Lung (tissue), 11 donors: ENCODE measurements at regions not wholly inside any gene's neighbourhood (a gene's known extent, or its start where the extent isn't known, plus 50 kb on each side); places are given as distances from the start of the nearest gene placed in this dataset.

Experiments
- ATAC-seq: fragments of 200-7000 bp; cut with Tn5 transposase; one replicate; pipeline ENCODE4 v1.9.1; 2020; ENCODE audit warnings: moderate number of reproducible peaks; ENCODE audit not compliant: insufficient read depth, low FRiP score
- DNase-seq, 3 donors: peaks; one replicate each; pipeline ENCODE4 v3.0.0-alpha.2; 2013 to 2017
- H3K27ac ChIP-seq, 2 donors: one replicate each; pipeline ENCODE4 v1.5.1; 2013; ENCODE audit warnings: mild to moderate bottlenecking in 2 of 2, moderate library complexity in 2 of 2, control low read depth in 1 of 2, inconsistent platforms in 1 of 2, low read depth in 1 of 2, low read length in 1 of 2
- H3K27me3 ChIP-seq, 3 donors: one replicate each; pipeline ENCODE4 v1.5.1; 2013; ENCODE audit warnings: low read length in 2 of 3; ENCODE audit not compliant: control insufficient read depth in 3 of 3, insufficient read depth in 3 of 3
- H3K36me3 ChIP-seq, 4 donors: one replicate each; pipeline ENCODE4 v1.5.1; 2013; ENCODE audit warnings: low read length in 4 of 4, mild to moderate bottlenecking in 1 of 4, moderate library complexity in 1 of 4; ENCODE audit not compliant: control insufficient read depth in 4 of 4, insufficient read depth in 4 of 4
- H3K4me1 ChIP-seq, 5 donors: one replicate each; pipeline ENCODE4 v1.5.1; 2013; ENCODE audit warnings: low read length in 5 of 5, mild to moderate bottlenecking in 2 of 5, moderate library complexity in 1 of 5; ENCODE audit not compliant: control insufficient read depth in 5 of 5, insufficient read depth in 5 of 5
- H3K4me3 ChIP-seq: one replicate; pipeline ENCODE4 v1.5.1; 2013; ENCODE audit warnings: mild to moderate bottlenecking, control low read depth, moderate library complexity
- H3K9ac ChIP-seq, 2 donors: one replicate each; pipeline ENCODE4 v1.5.1; 2013; ENCODE audit warnings: low read length in 2 of 2, control low read depth in 1 of 2; ENCODE audit not compliant: insufficient read depth in 1 of 2
- H3K9me3 ChIP-seq, 4 donors: one replicate each; pipeline ENCODE4 v1.5.1; 2013; ENCODE audit warnings: low read length in 3 of 4, mild to moderate bottlenecking in 1 of 4, moderate library complexity in 1 of 4; ENCODE audit not compliant: control insufficient read depth in 4 of 4, insufficient read depth in 3 of 4
- CTCF ChIP-seq: IDR thresholded peaks from 2 replicates; pipeline ENCODE4 v1.5.1; 2012; ENCODE audit warnings: mild to moderate bottlenecking; ENCODE audit errors: control extremely low read depth, extremely low read depth
- WGBS, 2 donors: extraction: QIAGEN DNeasy Blood & Tissue Kit; methylation state at CpG; one replicate each; pipeline ENCODE4 v1.1.7; 2013; 5-methylcytosine and 5-hydroxymethylcytosine counted together
- donor health status: control.
- donor health status: control.
- donor health status: Bipolar disorder and iron deficiency.
- donor health status: healthy.
- donor health status: DM: yes; HTN: yes; CAD: no.

- no peak overlapping the region for H3K4me3 ChIP-seq
- no peak for TF ChIP-seq CTCF
- ATAC-seq: no peak
- peaks cover 0 to 13% (median 0%) of the 10 kb centered on the region in 5 donors for H3K4me1 ChIP-seq
- H3K9ac ChIP-seq: no peak overlapping the region
- DNase-seq: no peak
- H3K36me3 ChIP-seq: no peaks in the 10 kb centered on the region
- H3K9me3 ChIP-seq: peaks cover 2 to 10% (median 6%) of the 10 kb centered on the region in 4 donors
- H3K27ac ChIP-seq: no peak overlapping the region
- 94 to 97% methylated on average over 1 of the region's 1 CpG for WGBS, 2 donors
- no peaks in the 10 kb centered on the region for H3K27me3 ChIP-seq
Observed at GRCh38 chr5:71825992-71826391, 106.9 kb downstream of the CARTPT start.

- ATAC-seq: no peak
- peak overlapping the region in 1 of 2 donors; percentile 5 for H3K9ac ChIP-seq
- 95 to 96% methylated on average over 2 of the region's 2 CpGs for WGBS, 2 donors
- H3K27ac ChIP-seq: no peak overlapping the region
- no peaks in the 10 kb centered on the region for H3K36me3 ChIP-seq
- H3K4me1 ChIP-seq: peaks cover 0 to 18% (median 2%) of the 10 kb centered on the region in 5 donors
- no peak for TF ChIP-seq CTCF
- no peaks in the 10 kb centered on the region for H3K27me3 ChIP-seq
- no peak overlapping the region for H3K4me3 ChIP-seq
- no peak for DNase-seq
- H3K9me3 ChIP-seq: peaks cover 2 to 10% (median 5%) of the 10 kb centered on the region in 4 donors
Observed at GRCh38 chr5:71828291-71829040, 109.4 kb downstream of the CARTPT start.

DNA sequence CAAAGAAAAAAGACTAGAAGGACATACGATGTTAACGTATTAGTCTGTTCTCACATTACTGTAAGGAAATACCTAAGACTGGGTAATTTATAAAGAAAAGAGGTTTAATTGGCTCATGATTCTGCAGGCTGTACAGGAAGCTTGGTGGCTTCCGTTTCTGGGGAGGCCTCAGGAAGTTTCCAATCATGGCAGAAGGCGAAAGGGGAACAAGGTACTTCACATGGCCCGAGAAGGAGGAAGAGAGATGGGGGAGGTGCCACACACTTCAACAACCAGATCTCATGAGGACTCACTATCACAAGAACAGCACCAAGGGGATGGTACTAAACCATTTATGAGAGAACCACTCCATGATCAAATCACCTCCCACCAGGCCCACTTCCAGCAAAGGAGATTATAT is 110.1 kb downstream of the CARTPT start:
- H3K9ac ChIP-seq: no peak overlapping the region
- H3K9me3 ChIP-seq: peaks cover 2 to 10% (median 5%) of the 10 kb centered on the region in 4 donors
- peaks cover 0 to 18% (median 2%) of the 10 kb centered on the region in 5 donors for H3K4me1 ChIP-seq
- H3K27ac ChIP-seq: no peak overlapping the region
- no peak for TF ChIP-seq CTCF
- ATAC-seq: no peak
- no peak for DNase-seq
- no peaks in the 10 kb centered on the region for H3K27me3 ChIP-seq
- 45 to 68% methylated on average over 5 of the region's 5 CpGs for WGBS, 2 donors
- no peak overlapping the region for H3K4me3 ChIP-seq
- no peaks in the 10 kb centered on the region for H3K36me3 ChIP-seq
